Stimulated activated CD4-positive, alpha-beta T cell treated with anti-CD3 and anti-CD28 coated beads, Interleukin-4, amount 100 ng/mL, for 48 hours (primary cell): ENCODE measurements at regions not wholly inside any gene's neighbourhood (a gene's known extent, or its start where the extent isn't known, plus 50 kb on each side); places are given as distances from the start of the nearest gene placed in this dataset.
"Not testable (repeated sequence)": the region's sequence is repeated elsewhere in the genome, so short reads cannot be mapped to it uniquely, and the experiment has no call there.

Experiments used
- DNase-seq, 2 donors: peaks; one replicate each; pipeline ENCODE4 v3.0.0-alpha.2; 2020; ENCODE audit warnings: low read depth in 2 of 2

DNA sequence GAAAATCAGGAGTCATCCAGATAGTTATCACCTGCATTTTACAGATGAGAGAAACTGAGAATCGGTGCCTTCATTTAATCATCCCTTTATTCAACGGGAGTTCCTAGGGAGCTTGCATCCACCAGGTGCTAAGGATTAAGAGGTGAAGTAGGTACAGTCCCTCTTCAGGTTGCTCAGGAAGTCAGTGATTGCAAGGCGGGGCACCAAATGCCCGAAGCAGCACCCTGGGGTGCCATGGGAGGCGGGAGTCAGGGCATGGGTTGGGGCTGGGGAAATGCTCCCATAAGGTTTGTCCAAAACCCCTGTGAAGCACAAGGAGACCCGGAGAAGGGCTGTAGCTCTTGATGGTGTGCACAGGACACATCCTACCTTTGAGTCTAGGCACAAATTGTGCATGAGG is 98.8 kb upstream of the KLF4 start:
- no peak for DNase-seq

DNA sequence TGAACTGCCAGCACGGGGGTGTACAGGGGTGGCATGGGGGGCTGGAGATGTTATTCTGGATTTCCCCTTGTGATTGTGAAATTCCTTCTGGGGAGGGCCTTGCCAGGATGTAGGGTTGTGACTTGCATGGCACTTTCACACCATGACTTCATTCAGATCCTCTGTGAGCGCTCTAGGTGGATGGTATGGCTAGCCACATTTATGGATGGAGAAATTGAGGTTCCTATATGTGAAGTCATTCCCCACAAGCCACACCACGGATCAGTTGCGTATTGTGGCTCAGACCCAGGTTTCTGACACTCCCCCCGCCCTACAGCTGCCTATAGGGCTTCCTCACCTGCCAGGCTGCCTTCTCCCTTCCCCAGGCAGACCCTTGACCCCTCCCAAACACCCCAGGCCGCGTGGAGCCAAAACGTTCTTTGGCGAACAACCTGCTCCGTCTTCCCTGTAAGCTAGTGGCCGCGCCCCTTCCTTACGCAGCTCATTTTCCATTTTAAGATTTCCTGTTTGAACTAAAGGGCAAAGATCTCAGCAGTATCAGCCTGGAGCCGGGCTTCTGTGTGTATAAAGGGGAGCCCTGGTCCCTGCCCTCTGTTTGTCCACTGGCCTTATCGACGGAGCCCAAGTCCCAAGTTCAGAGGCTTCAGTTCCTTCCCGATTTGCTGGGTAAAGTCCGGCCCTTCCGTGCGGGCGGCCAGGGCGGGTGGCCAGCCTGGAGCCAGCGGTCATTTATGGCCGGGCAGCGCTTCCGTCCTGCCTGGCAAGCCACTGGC is 97.8 kb upstream of the KLF4 start:
- no peak for DNase-seq

DNA sequence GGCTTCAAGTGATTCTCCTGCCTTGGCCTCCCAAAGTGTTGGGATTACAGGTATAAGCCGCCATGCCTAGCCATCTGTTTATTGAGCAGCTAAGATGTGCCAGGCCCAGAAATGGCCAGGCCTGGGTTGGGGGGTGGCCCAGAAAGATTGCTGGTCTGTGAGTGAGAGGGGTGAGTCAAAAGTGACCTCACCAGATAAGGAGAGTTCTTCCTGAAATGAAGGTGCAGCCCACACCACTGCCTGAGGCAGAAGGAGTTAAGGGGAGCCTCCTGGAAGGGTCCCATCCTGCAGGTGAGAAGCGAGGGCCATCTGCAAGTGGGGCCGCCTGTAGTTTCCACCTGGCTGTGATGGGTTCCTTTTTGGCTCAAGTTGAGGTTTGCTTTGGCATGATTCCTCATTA is 96.9 kb upstream of the KLF4 start:
- no peak for DNase-seq

DNA sequence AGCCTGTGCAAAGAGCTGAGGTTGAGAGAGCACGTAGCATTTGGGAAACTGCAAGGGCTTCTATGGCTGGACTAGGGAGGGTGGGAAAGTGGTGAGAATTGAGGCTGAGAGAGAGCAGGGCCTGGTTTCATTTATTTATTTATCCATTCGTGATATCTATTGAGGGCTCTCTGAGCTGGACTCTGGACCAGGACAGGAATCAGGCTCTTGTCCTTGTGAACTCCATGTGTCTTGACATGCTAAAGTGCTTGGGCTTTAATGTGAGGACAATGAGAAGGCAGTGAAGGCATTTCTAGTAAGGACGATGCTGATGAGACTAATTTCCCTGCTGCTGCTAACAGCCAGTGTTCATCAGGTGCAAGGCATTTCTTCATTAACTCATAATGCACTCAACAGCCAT is 95.9 kb upstream of the KLF4 start:
- DNase-seq, result no peak

DNA sequence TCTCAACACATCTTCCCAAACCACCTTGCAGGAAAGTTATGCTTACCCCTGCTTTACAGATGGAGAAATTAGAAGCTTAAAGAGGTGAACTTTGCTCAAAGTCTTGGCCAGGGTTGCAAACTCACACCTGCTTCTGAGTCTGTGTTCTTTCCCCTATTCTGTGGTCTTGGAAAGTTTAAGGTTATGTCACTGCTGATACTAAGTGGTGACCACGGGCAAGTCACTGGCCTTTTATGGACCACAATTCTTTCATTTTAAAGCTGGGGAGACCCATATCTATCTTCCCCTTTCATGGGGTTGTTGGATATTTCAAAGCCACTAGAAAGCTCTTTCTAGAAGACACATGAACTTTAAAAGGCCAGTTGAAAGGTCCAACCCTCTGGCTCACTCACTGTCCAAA is 95.4 kb upstream of the KLF4 start:
- DNase-seq, result no peak

DNA sequence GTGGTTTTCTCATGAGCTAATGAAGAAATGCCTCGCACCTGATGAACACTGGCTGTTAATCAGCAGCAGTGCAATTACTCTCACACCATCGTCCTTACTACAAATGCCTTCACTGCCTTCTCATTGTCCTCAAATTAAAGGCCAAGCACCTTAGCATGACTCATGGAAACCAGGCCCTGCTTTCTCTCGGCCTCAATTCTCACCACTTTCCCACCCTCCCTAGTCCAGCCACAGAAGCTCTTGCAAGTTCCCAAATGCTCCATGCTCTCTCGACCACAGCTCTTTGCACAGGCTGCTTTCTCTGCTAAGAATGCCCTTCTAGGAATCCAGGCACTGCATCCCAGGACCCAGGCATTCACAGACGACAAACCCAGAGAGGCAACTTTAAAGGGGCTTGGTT is 94.6 kb upstream of the KLF4 start:
- no peak for DNase-seq

DNA sequence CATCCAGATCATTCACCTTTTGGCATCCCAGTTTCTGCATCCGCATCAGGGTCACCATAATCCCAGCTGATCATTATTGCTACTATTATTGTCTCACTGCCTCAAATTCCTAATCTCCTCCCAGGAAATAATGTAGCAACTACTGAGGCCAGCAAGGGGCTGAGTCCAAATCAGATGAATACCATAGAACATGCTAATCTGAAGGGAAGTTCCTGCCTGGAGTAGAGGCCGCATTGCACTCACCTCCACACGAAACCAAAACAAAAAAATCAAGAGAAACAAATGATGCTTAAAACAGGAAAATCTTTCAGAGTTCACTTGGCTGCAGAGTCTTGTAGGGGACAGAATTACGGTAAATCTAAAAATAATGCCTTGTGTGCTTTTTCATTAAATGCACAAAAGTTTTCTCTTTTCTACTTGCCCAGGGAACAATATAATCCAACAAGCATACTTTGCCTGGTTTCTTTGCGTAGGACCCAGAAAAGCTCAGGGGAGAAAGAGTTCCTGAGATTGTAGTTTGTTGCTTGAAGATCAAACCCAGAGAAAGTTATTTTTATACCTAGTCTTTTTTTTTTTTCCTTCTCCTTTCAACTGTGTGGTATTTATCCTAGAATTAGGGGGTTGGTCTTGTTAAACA is 87.7 kb upstream of the KLF4 start:
- DNase-seq, result no peak

DNA sequence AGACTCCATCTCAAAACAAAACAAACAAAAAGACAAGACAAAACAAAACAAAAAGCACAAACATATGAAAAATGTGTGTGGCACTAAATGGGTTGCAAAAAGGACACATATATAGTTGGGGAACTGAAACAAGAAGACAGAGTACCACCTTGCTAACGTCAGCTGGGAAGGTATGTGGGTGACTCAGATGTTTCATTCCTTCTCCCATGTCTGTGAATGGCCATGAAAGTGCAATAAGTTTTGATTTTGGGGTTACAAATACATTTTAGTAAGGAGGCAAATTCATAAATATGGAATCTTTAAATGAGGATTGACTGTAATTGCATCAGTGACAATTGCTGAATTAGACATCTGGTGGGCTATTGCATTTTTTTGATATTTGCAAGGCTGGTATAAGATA is 81.6 kb upstream of the KLF4 start:
- DNase-seq, result no peak

DNA sequence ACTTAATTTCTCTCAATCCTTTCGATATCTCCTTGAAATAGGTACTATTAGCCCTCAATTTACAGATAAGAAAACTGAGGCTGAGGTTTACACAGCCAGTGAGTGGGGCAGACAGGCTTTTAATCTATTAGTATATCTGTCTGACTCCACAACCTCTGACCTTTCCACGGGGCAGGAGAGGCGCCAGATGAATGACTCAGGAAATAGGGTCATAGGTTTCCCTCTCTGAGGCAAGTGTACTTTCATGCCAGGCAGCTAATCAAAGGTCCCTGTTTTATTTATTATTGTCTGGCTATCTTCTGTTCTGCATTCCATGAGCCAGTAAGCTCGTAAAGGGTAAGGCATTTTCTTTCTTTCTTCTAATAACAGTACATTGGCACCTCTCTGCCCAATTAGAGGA is 79.6 kb upstream of the KLF4 start:
- DNase-seq, result no peak

DNA sequence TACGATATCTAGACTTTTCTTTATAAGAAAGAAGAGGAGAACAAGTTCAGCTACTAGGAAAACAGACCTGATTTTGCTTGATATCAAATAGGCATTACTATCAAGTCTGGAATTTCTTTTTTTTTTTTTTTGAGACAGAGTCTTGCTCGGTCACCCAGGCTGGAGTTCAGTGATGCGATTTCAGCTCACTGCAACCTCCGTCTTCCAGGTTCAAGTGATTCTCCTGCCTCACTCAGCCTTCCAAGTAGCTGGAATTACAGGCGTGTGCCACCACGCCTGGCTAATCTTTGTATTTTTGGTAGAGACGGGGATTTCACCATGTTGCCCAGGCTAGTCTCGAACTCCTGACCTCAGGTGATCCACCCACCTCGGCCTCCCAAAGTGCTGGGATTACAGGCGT is 78.8 kb upstream of the KLF4 start:
- DNase-seq, result not testable (repeated sequence)

DNA sequence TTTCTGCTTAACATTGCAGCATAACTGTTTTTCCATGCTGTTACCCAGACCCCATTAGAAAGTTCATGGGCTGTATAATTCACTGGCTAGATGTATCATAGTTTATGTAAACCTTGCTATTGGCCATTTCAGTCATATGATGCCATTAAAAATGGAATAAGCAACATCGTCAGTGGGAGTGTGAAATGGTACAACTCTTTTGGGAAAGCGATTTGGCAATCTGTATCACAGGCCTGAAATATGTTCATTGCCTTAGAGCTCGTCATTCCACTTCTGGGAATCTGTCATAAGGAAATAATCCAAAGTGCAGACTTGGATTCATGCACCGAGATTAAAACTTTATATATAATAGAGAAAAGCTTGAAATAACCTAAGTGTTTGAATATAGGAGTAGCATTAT is 77.9 kb upstream of the KLF4 start:
- DNase-seq, result no peak

DNA sequence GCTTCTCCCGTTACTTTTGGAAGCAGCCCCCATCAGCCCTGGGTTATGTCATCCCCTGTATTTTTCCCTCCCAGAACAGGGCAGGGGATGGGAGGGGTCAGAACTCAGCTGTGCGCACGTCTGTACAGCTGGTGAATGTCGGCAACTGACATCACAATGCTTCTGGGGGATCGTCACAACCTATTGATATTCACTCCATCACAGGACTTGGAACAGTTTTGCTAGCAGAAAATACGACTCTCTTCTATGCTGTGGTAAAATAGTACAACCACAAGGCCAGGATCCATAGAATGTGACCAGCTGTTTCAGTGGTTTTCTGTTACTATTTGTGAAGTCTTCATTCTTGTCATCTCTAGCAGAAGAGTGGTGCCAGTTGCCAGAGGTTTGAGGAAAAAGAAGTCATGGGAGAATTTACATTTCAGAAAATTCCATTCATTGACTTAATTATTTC is 77.1 kb upstream of the KLF4 start:
- DNase-seq, result no peak

DNA sequence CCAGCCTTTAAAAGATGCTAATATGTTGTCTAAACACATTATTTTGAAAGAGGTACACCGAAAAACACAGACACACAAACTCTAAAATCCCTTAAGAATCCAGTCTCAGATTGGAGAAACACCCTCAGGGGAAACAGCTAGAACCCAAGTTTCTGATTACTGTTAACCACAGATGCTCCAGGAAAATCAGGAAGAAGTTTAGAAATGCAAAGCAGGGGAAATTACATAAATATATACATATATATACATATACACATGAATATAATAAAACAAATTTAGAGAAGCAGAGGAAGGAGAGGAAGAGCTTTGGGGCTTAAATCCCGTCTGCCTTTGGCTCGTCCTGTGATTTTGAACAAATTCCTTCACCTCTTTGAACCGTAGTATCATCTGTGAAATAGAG is 73.2 kb upstream of the KLF4 start:
- DNase-seq, result no peak

DNA sequence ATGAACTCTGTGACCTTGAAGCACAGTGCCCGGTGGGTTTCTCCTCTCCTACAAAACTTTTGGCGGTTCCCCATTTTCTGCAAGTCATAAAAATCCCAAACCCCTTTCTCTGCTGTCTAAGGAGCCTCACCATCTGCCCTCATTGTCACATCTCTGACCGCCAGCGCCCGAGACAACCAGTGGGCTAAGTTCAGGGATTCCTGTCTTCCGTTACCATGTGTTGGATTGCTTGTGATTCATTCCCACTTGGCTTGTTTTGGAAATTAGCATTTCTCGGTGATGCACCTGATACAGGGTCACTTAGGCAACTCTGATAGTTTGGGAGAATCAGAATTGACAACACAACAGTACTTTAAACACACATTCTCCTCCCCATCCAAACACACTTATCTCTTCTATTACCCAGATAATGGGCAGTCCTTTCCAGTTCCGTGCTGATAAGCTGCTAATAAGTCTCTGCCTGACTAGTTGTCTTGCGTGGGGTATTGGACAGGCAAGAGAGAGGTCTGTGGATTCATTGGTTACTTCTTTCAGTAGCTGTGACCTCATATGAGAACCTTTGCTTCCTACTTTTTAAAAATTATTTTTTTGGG is 70.0 kb upstream of the KLF4 start:
- DNase-seq, result no peak

DNA sequence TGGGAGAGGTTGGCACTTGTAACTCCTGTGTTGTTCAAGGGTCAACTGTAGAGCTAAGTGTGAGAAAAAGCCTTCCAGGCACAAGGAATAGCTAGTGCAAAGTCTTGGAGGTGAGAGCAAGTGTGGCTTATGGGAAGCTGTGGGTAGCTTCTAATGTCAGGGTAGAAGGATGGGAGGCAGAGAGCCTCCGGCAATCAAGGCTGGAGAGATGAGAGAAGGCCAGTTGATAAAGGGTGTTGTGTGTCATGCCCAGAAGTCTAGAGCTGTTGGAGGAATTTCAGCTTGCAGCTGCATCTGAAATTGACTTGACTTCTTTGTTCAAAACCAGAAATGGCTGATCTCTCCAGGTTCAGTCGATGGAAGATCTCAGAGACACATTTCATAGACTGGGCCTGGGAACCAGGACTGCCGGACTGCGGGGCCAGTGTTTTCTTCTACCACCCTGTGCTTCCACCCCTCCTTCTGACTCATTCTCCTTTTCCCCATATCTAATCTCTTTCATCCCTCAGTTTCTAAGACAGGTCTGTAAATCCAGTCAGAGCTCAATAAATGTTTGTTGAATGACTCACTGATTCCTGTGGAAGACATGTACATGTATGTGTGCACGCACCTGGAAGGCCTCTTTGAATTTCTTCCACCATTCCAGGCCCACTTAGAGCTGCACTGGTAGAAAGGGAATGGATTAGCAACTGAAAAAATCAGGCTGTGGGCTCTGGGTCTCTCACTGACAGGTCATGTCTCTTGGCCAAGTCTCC is 67.8 kb upstream of the KLF4 start:
- DNase-seq, result no peak

DNA sequence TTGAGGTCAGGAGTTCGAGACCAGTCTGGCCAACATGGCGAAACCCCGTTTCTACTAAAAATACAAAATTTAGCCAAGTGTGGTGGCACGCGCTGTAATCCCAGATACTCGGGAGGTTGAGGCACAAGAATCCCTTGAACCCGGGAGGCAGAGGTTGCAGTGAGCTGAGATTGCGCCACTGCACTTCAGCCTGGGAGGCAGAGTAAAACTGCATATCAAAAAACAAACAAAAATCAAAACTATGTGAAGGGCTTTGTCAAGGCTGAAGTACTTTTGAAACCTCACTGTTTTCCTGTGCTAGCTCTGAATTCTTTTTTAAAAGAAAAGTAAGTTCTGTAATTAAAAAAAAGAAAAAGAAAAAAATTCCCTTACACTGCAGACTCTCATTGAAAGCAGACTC is 65.1 kb upstream of the KLF4 start:
- no peak for DNase-seq

DNA sequence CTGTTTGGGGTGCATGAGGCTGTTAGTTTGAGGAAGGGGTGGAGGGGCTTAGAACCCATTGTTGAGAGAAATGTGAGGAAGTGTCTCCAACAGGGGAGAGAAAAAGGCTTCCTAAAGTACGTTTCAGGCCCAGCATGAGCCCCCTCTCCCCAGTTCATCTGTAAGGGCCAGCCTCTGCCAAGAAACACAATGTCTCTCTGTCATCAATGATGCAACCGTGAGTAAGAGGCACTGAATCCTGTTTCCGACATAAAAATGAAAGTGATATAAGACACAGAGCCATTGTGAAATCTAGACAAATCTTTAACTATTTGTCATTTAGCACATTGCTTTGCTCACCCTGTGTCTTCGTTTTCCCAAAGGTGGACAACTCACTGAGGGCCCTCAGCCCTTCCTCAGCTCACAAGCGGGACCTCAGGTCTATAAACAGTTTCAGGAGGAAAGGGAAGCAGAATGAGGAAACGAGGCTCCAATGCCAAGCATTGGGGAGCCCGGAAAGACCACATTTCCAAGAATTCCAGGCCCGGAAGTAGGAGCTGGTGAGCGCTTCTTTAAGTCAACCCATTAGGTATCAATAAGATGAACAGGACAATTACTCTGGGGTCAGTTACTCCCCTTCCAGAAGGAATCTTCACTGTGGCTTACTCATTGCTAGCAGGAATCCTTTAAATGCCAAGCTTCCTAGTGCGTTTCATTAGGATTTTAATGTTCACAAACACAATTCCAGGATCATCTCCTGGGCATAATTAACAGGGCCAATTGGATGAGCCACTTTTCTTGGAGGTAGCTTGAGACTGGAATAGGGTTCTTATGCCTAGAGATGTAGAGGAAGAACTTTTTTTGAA is 59.0 kb upstream of the KLF4 start:
- DNase-seq, result no peak

DNA sequence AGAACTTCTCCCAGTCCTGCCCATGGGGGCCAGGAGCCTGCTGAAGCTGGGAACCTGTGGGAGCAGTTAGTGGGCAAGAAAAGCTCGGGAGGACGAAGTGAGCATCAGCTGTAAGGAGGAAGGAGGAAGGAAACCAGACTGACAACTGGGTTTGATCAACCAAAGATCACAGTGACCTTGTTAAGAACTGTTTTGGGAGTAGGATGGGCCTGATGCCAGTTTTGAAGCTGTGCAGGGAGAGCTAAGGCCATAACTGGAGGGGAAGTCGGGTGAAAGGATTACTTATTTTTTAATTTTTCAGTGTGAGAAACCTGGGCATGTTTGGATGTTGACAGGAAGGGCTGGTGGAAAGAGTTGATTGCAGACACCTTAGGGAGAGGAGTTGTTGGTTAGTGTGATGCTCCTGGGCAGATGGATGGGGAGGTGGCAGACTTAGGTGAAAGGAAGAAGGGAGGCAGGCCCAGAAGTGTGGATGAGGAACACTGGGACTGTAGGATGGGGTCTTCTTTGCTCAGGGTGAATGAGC is 58.3 kb upstream of the KLF4 start:
- no peak for DNase-seq

DNA sequence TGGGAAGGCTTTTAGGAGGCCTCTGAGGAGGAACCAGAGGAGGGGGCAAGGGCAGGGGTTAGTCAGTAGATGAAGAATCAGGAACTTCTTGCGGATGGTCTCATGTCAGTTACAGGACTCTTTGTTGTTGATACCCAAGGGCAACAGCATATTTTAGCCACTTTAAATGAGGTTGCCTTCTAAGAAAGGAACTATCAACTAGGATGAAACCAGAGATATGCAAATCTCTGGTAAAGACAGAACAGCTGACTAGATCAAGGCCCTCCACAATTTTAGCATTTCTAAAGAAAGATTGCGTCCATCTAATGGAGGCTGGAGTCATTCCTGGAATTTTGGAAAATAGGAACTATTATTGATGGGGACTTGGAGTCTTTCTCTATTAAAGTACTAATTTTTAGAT is 57.7 kb upstream of the KLF4 start:
- DNase-seq, result no peak

DNA sequence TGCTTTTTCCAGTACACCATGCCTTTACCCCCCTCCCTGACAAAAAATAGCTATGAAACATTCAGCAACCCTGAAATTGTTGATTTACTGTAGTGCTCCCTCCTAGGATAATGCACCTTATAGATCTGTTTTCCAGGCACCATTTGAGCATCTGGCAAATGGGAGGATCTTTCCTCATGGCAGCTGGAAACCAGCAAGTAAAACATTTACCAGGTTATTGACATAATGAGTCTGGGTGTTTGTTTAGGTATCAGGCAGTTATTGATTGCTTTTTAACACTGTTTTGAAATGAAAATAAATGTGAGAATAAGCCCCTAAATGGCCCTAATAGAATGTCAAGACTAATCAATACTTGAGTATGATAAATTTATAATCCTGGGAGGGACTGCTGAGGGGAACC is 57.3 kb upstream of the KLF4 start:
- no peak for DNase-seq

DNA sequence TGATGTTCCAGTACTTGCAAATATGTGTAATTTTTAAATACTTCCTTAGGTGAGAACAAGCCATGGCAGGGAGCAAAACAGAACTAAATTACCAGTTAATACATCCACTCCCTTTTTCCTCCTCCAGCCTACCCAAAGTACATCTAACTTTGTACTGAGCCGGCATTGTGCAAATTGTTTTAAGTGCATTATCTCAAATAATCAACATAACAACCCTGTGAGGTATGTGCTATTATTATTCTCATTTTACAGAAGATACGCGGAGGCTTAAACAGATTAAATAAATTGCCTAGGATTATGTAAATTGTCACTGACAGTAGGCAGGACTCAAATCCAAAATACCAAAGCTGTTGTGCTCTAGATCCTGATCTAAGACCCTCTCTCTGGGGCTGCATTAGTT is 55.5 kb upstream of the KLF4 start:
- DNase-seq, result no peak
